GM18508 (cell line): ENCODE measurements at regions not wholly inside any gene's neighbourhood (a gene's known extent, or its start where the extent isn't known, plus 50 kb on each side); places are given as distances from the start of the nearest gene placed in this dataset.
"Not testable (repeated sequence)": the region's sequence is repeated elsewhere in the genome, so short reads cannot be mapped to it uniquely, and the experiment has no call there.

Experiments used
- ATAC-seq: cut with Tn5 transposase; IDR thresholded peaks from one replicate; pipeline ENCODE4 v1.9.1; 2021; ENCODE audit warnings: moderate number of reproducible peaks; ENCODE audit not compliant: insufficient read depth, unreplicated experiment

GRCh38 chr6:163711615-163712565, 297.4 kb downstream of the QKI start:
- no peak for ATAC-seq

DNA sequence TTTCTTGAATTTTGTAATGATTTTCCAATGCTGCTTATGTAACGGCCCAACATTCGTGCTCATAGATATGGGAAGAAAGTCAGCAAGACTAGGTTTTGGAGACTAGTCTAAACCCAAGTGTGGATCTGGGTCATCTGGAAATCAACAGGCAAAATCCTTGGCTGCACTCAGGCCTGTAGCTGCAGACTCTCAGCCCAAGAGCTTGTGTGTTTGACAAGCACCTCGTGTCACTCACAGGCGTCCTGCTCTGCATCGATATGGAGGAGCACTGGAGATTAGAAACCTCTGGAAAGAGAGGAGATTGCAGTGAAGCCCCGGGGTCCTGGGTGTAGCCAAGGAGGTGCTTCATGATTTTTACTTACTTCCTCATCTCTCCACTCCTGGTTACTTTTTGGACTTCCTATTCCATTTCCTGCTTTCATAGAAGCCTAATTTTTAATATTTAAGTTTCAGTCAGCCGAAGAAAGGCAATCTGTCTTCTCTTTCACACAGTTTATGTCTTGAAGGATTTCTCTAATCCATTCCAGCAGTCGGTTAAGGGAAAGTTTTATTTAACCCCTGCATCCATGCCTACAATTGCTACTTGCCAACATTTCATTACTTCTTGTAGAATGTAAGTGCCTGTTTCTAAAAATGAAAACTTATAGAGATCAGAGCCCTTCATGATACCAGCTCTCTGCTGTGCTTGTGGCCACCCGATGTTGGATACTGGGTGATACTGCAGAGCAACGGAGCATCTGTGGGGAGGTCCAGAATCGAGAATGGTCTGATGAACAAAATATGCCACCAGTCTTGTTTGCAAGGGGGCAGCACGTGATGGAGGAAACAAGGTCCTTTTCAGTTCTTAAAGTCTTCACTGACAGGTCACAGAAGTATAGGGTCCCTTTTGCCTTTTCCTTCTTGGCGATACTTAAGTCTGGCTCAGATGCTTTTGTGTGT, 296.3 kb downstream of the QKI start:
- no peak for ATAC-seq

GRCh38 chr6:163709693-163710092, 295.2 kb downstream of the QKI start:
- ATAC-seq = no peak

GRCh38 chr6:163709255-163709654, 294.7 kb downstream of the QKI start:
- ATAC-seq = no peak

DNA sequence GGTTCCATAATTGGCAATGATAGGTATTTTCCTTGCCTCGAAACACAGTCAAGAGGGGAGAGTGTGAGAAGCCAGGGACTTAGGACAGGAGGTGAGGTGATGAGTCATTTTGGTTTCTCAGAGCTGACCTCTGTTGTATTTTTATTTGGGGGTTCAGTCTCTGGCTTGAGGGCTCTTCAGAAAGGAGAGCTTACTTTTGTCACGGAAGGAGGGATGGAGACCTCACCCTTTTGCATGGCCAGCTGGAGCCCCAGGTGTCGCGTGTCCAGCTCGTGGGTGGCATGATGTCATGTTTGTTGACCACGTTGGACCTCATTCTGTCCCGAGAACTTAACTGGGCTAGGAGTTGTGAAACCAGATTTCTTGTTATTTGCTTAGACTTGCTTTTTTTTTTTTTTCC, 293.9 kb downstream of the QKI start:
- ATAC-seq = peak; percentile 53

DNA sequence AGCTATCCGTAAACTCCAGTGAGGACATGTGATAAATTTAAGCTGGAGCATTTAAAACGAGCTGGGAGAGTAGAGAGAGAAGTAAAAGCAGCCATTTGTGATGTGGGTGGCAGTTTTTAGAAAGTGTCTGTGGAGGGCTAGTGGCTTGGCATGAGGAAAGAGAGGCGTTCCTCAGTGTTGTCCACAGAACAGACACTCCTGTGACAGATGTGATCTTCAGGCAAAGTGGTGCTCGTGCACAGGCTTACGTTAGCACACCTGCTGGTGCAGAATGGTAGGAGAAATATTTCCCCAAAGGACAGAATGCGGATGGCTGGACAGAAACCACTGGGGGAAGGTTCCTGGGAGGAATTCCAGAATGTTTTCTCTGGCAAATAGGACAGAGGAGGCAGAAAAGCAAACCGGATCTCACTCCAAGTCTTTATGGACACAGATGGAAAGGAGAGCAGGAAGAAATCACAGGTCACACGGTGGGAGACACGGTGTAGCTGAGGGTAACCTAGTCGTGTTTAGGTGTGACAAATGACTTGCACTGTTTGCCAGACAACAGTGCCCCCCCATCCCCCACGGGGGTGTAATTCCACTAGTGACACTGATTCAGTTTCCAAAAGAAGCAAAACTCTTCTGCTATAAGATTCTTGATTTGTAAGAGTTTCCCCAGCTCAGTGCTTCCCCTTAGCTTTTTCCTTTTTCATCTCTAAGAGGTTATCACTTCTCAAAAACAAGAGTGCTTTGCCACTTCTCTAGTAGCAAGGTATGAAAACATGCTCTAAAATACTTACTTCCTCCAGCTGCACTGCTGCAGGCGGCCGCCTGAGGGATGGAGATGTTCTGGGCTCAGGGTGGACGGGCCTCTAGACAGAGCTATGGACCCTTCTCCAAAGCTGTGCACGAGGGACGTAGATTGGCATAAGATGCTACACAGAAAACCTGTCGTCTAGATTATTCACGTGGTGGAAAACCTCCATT, 293.2 kb downstream of the QKI start:
- ATAC-seq = peak; percentile 33

DNA sequence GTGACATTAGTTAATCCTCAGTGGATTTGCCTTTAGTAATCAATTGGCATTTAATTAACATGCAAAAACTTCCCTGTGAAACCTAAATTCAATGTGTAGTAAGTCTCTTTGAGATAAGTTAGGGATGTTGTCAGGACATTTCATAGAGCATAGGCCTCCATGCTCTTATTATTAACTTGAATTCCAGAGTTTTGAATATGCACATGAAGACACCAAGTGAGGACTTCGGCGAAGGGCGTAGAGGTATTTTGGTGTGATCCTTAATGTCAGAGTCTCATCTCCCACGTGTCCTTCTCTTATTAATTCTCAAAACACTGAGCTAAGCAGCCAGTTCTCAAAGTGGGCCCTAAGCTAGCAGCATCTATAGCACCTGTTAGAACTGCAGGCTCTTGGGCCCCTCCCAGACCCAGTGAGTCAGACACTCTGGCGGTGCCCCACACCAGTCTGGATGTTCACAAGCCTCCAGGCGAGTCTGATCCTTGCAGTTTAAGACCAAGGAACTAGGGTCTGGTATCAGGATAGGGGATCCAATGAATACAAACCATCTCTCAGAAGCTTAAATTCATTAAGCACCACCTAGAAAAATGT, 292.1 kb downstream of the QKI start:
- ATAC-seq = no peak

- ATAC-seq = peak; percentile 40
These were observed 291.4 kb downstream of the QKI start for GRCh38 chr6:163705923-163706322.

- ATAC-seq = no peak
These were observed 288.2 kb downstream of the QKI start for GRCh38 chr6:163702736-163703135.

- no peak for ATAC-seq
These were observed 287.2 kb downstream of the QKI start for GRCh38 chr6:163701762-163702161.

- ATAC-seq = no peak
These were observed 283.6 kb downstream of the QKI start for GRCh38 chr6:163698086-163698485.

DNA sequence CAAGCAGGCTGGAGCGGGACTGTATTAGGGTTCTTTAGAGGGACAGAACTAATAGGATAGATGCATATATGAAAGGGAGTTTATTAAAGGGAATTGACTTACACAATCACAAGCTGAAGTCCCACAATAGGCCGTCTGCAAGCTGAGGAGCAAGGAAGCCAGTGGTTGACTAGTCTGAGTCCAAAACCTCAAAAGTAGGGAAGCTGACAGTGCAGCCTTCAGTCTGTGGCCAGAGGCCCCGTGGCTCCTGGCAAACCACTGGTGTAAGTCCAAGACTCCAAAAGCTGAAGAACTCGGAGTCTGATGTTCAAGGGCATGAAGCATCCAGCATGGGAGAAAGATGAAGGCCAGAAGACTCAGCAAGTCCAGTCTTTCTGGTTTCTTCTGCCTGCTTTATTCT, 281.8 kb downstream of the QKI start:
- ATAC-seq = not testable (repeated sequence)

- no peak for ATAC-seq
These were observed 280.9 kb downstream of the QKI start for GRCh38 chr6:163695414-163695864.

DNA sequence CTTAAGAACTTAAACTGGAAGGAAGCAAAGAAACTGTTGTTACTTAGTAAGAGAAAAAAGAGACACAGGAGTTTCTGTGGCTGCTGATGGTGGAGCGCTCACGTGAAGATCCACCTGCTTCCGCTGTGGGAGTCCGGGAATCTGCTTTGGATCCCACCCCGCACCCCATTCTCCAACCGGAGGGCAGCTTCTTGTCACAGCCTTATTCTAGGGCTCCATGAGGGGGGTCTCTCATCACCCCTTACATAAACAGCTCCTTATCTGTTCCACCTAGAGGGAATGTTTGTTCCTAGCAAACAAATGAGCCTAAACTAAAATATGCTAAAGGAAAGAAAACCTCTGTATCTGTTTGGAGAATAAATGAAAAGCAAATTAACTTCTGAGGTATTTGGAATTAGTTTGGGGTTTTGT, 280.5 kb downstream of the QKI start:
- no peak for ATAC-seq

DNA sequence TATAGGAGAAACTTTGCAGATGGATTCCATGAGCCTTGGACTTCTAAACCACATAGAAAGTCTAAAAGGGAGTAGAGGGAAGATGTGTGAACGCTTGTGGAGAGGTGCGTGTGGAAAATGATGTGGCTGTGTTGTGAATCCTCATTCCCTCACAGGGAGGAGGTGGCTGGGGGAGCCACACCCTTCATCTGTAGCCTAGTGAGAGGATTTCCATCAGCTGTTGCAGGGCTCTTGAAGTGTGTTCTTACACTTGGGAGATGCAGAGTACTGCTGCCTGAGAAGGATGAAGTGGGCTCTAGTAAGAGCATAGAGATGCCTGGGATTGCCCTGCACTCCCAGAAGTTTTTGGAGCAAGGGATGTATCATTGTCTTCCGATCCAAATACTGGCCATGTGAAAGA, 279.6 kb downstream of the QKI start:
- ATAC-seq = no peak

GRCh38 chr6:163691049-163691448, 276.5 kb downstream of the QKI start:
- no peak for ATAC-seq

DNA sequence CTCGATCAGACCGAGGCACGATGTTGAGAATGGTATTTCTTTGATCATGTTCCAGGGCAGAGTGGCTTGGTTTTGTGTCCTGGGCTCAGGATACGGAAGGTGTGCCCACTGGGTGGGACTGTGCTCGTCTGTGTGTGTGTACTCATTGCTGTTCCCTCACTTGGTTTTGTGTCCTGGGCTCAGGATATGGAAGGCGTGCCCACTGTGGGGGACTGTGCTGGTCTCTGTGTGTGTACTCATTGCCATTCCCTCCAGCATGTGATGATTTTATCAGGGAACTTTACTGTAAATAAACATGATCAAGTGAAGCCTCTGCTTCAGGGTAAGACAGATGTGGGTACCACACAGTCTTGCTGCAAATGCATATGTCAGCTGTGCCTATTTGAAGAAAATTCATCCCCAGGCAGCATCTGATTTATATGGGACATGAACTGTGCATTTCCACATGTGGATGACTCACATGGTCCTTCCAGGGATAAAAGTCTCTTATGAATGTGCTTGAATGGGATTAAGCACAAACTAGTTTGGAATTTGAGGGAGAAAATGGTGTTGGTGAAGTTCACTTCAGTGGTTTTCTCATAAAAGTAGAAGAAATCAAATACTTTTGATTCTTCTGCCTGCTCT, 274.3 kb downstream of the QKI start:
- ATAC-seq = no peak

DNA sequence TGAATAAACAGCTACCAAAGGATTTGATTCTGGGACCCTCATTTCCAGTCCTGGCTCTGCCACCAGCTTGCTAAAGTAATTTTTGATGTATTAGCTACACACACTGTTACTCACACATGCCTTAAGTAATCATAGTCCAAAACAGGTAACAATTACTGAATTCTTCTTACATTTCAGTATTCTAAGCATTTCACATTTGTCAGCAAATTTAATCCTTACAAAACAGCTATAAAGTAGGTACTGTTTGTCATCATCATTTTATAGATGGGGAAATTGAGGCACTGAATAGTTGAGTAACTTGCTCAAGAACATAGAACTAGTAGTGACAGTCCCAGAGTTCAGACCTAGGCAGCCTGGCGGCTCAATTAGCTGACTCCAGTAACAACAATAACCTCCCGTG, 272.6 kb downstream of the QKI start:
- ATAC-seq = no peak

GRCh38 chr6:163686301-163686700, 271.8 kb downstream of the QKI start:
- ATAC-seq = no peak
